Neural cell (in vitro differentiated cells): ENCODE measurements at regions not wholly inside any gene's neighbourhood (a gene's known extent, or its start where the extent isn't known, plus 50 kb on each side); places are given as distances from the start of the nearest gene placed in this dataset.

Source experiments
- H2AFZ ChIP-seq: fragments of 200-600, 300-800 bp; sonication (generic), shearing (Covaris generic); 2 replicates; pipeline ENCODE4 v1.6.0; 2014; ENCODE audit warnings: low read depth, mild to moderate bottlenecking, antibody characterized with exemption, low read length, moderate library complexity
- H3F3A ChIP-seq: fragments of 200-600 bp; shearing (Covaris generic); 2 replicates; pipeline ENCODE4 v1.6.1; 2016; ENCODE audit warnings: mild to moderate bottlenecking, moderate library complexity, mixed read lengths, antibody characterized with exemption, low read length; ENCODE audit not compliant: insufficient read depth, poor library complexity, severe bottlenecking
- H3K27ac ChIP-seq: fragments of 200-600, 300-800 bp; sonication (generic), shearing (Covaris generic); 2 replicates; pipeline ENCODE4 v1.5.1; 2014; ENCODE audit warnings: mild to moderate bottlenecking, low read length, moderate library complexity
- H3K27me3 ChIP-seq: fragments of 300-800, 200-600 bp; sonication (generic), shearing (Covaris generic); 2 replicates; pipeline ENCODE4 v1.6.0; 2014; ENCODE audit warnings: mild to moderate bottlenecking, low read depth, low read length, moderate library complexity; ENCODE audit not compliant: insufficient read depth
- H3K36me3 ChIP-seq: fragments of 300-800, 200-600 bp; sonication (generic), shearing (Covaris generic); 2 replicates; pipeline ENCODE4 v1.5.1; 2014; ENCODE audit warnings: mild to moderate bottlenecking, antibody characterized with exemption, low read length, moderate library complexity; ENCODE audit not compliant: insufficient read depth
- H3K4me2 ChIP-seq: fragments of 300-800, 200-600 bp; sonication (generic), shearing (Covaris generic); 2 replicates; pipeline ENCODE4 v1.6.0; 2014; ENCODE audit warnings: mild to moderate bottlenecking, low read length
- H3K4me3 ChIP-seq: fragments of 300-800, 200-600 bp; sonication (generic), shearing (Covaris generic); 2 replicates; pipeline ENCODE4 v1.5.1; 2014; ENCODE audit warnings: mild to moderate bottlenecking, low read length, moderate library complexity
- H3K79me2 ChIP-seq: fragments of 200-600 bp; shearing (Covaris generic); replicated peaks from 2 replicates; pipeline ENCODE4 v1.6.0; 2014; ENCODE audit warnings: mild to moderate bottlenecking, low read length, moderate library complexity; ENCODE audit not compliant: insufficient read depth
- H3K9ac ChIP-seq: fragments of 300-800, 200-600 bp; sonication (generic), shearing (Covaris generic); 2 replicates; pipeline ENCODE4 v1.6.1; 2016; ENCODE audit warnings: mild to moderate bottlenecking, low read length, mixed read lengths
- H3K9me2 ChIP-seq: fragments of 200-600 bp; shearing (Covaris generic); 2 replicates; pipeline ENCODE4 v1.6.1; 2016; ENCODE audit warnings: mild to moderate bottlenecking, low read length, mixed read lengths; ENCODE audit not compliant: insufficient read depth
- H3K9me3 ChIP-seq: fragments of 200-600, 300-800 bp; sonication (generic), shearing (Covaris generic); 2 replicates; pipeline ENCODE4 v1.6.1; 2016; ENCODE audit warnings: mild to moderate bottlenecking, mixed run types, low read length, moderate library complexity, mixed read lengths
- H4K20me1 ChIP-seq: fragments of 200-600 bp; shearing (Covaris generic); 2 replicates; pipeline ENCODE4 v1.6.1; 2016; ENCODE audit warnings: mild to moderate bottlenecking, mixed run types; ENCODE audit not compliant: insufficient read depth
- CTCF ChIP-seq: fragments of 450-650 bp; IDR thresholded peaks from 2 replicates; pipeline ENCODE4 v1.5.1; 2014; ENCODE audit warnings: antibody characterized with exemption, mild to moderate bottlenecking, moderate library complexity; ENCODE audit not compliant: poor library complexity, severe bottlenecking
- EP300 ChIP-seq: fragments of 450-650 bp; conservative IDR thresholded peaks from 2 replicates; pipeline ENCODE4 v1.6.1; 2014; ENCODE audit warnings: antibody characterized with exemption, mild to moderate bottlenecking, moderate library complexity; ENCODE audit not compliant: poor library complexity, severe bottlenecking
- EZH2 ChIP-seq: fragments of 200-600, 300-800 bp; shearing (Covaris generic), sonication (generic); IDR thresholded peaks from 2 replicates; pipeline ENCODE4 v1.6.1; 2014; ENCODE audit warnings: antibody characterized with exemption, low read length, borderline replicate concordance, mild to moderate bottlenecking; ENCODE audit not compliant: insufficient read depth, poor library complexity, severe bottlenecking
- MXI1 ChIP-seq: fragments of 450-650 bp; conservative IDR thresholded peaks from 2 replicates; pipeline ENCODE4 v1.6.1; 2014; ENCODE audit warnings: antibody characterized with exemption, mild to moderate bottlenecking; ENCODE audit not compliant: poor library complexity, severe bottlenecking
- POLR2AphosphoS5 ChIP-seq: IDR thresholded peaks from 2 replicates; pipeline ENCODE4 v1.6.1; 2012
- RAD21 ChIP-seq: fragments of 450-650 bp; conservative IDR thresholded peaks from 2 replicates; pipeline ENCODE4 v1.6.1; 2014; ENCODE audit warnings: antibody characterized with exemption, mild to moderate bottlenecking, moderate library complexity
- SMC3 ChIP-seq: fragments of 450-650 bp; conservative IDR thresholded peaks from 2 replicates; pipeline ENCODE4 v1.6.1; 2014; ENCODE audit warnings: antibody characterized with exemption, mild to moderate bottlenecking, moderate library complexity; ENCODE audit not compliant: poor library complexity
- TF ChIP-seq, protein P1 (sequence below): IDR thresholded peaks from 2 replicates; pipeline ENCODE4 v1.6.1; 2012; ENCODE audit warnings: borderline replicate concordance

GRCh38 chr20:23156842-23157423 is 70.8 kb upstream of the CD93 start:
- no peak overlapping the region for H2AFZ ChIP-seq
- no peak overlapping the region for H3K9ac ChIP-seq
- no peak overlapping the region for H3K4me3 ChIP-seq
- no peaks in the 10 kb centered on the region for H3K36me3 ChIP-seq
- no peaks in the 10 kb centered on the region for H3K9me2 ChIP-seq
- no peak overlapping the region for H3K27ac ChIP-seq
- H3K79me2 ChIP-seq: no peaks in the 10 kb centered on the region
- no peaks in the 10 kb centered on the region for H4K20me1 ChIP-seq
- no peaks in the 10 kb centered on the region for H3K9me3 ChIP-seq
- H3F3A ChIP-seq: no peaks in the 10 kb centered on the region
- H3K4me2 ChIP-seq: no peak overlapping the region
- TF ChIP-seq MXI1: no peak
- no peak for TF ChIP-seq EZH2
- TF ChIP-seq SMC3: no peak
- TF ChIP-seq, protein P1, sequence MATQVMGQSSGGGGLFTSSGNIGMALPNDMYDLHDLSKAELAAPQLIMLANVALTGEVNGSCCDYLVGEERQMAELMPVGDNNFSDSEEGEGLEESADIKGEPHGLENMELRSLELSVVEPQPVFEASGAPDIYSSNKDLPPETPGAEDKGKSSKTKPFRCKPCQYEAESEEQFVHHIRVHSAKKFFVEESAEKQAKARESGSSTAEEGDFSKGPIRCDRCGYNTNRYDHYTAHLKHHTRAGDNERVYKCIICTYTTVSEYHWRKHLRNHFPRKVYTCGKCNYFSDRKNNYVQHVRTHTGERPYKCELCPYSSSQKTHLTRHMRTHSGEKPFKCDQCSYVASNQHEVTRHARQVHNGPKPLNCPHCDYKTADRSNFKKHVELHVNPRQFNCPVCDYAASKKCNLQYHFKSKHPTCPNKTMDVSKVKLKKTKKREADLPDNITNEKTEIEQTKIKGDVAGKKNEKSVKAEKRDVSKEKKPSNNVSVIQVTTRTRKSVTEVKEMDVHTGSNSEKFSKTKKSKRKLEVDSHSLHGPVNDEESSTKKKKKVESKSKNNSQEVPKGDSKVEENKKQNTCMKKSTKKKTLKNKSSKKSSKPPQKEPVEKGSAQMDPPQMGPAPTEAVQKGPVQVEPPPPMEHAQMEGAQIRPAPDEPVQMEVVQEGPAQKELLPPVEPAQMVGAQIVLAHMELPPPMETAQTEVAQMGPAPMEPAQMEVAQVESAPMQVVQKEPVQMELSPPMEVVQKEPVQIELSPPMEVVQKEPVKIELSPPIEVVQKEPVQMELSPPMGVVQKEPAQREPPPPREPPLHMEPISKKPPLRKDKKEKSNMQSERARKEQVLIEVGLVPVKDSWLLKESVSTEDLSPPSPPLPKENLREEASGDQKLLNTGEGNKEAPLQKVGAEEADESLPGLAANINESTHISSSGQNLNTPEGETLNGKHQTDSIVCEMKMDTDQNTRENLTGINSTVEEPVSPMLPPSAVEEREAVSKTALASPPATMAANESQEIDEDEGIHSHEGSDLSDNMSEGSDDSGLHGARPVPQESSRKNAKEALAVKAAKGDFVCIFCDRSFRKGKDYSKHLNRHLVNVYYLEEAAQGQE: no peak
- H3K27me3 ChIP-seq: no peaks in the 10 kb centered on the region

- no peaks in the 10 kb centered on the region for H3F3A ChIP-seq
- no peaks in the 10 kb centered on the region for H3K9me2 ChIP-seq
- H4K20me1 ChIP-seq: no peaks in the 10 kb centered on the region
- H3K79me2 ChIP-seq: no peaks in the 10 kb centered on the region
- no peak overlapping the region for H3K27ac ChIP-seq
- no peak overlapping the region for H3K9ac ChIP-seq
- no peak overlapping the region for H3K4me2 ChIP-seq
- H3K9me3 ChIP-seq: no peaks in the 10 kb centered on the region
- H2AFZ ChIP-seq: no peak overlapping the region
- no peaks in the 10 kb centered on the region for H3K36me3 ChIP-seq
- no peak for TF ChIP-seq RAD21
- no peak for TF ChIP-seq EP300
- no peak for TF ChIP-seq EZH2
- TF ChIP-seq SMC3: no peak
- TF ChIP-seq CTCF: no peak
- TF ChIP-seq POLR2AphosphoS5: no peak
- no peak overlapping the region for H3K4me3 ChIP-seq
- H3K27me3 ChIP-seq: no peaks in the 10 kb centered on the region
These were observed 70.2 kb upstream of the CD93 start for GRCh38 chr20:23156170-23156841.
